IPS-15b (cell line): ENCODE measurements at regions not wholly inside any gene's neighbourhood (a gene's known extent, or its start where the extent isn't known, plus 50 kb on each side); places are given as distances from the start of the nearest gene placed in this dataset.

ENCODE experiments used
- H3K27me3 ChIP-seq: one replicate; pipeline ENCODE4 v1.6.1; 2013; ENCODE audit warnings: low read length; ENCODE audit not compliant: control insufficient read depth, insufficient read depth
- H3K36me3 ChIP-seq: one replicate; pipeline ENCODE4 v1.6.1; 2013; ENCODE audit warnings: low read length; ENCODE audit not compliant: control insufficient read depth, insufficient read depth
- H3K4me1 ChIP-seq: one replicate; pipeline ENCODE4 v1.6.1; 2013; ENCODE audit warnings: mild to moderate bottlenecking, low read length; ENCODE audit not compliant: control insufficient read depth, insufficient read depth
- H3K4me3 ChIP-seq: one replicate; pipeline ENCODE4 v1.5.1; 2013; ENCODE audit warnings: low read depth, low read length
- H3K9ac ChIP-seq: one replicate; pipeline ENCODE4 v1.6.1; 2013; ENCODE audit warnings: low read depth, mild to moderate bottlenecking, low read length
- H3K9me3 ChIP-seq: one replicate; pipeline ENCODE4 v1.6.1; 2013; ENCODE audit warnings: mild to moderate bottlenecking, low read length; ENCODE audit not compliant: control insufficient read depth, insufficient read depth

GRCh38 chr5:155480731-155481131, 467.2 kb downstream of the KIF4B start:
- H3K4me1 ChIP-seq = no peaks in the 10 kb centered on the region

GRCh38 chr5:155481182-155481581, 467.6 kb downstream of the KIF4B start:
- Histone ChIP-seq H3K9me3 (no peaks in the 10 kb centered on the region), H3K9ac (no peak overlapping the region), H3K36me3 (no peaks in the 10 kb centered on the region), H3K4me3 (no peak overlapping the region), H3K4me1 (no peaks in the 10 kb centered on the region), H3K27me3 (no peaks in the 10 kb centered on the region)

More at GRCh38 chr5:155480731-155481131, 467.2 kb downstream of the KIF4B start:
- Histone ChIP-seq H3K27me3 (no peaks in the 10 kb centered on the region), H3K36me3 (no peaks in the 10 kb centered on the region), H3K9ac (no peak overlapping the region), H3K4me3 (no peak overlapping the region), H3K9me3 (no peaks in the 10 kb centered on the region)

GRCh38 chr5:155482428-155482827, 468.9 kb downstream of the KIF4B start:
- Histone ChIP-seq H3K9me3 (no peaks in the 10 kb centered on the region), H3K36me3 (no peaks in the 10 kb centered on the region), H3K4me3 (no peak overlapping the region)

GRCh38 chr5:155485386-155485785, 471.8 kb downstream of the KIF4B start:
- Histone ChIP-seq H3K4me3 (no peak overlapping the region), H3K9ac (no peak overlapping the region), H3K27me3 (no peaks in the 10 kb centered on the region), H3K36me3 (no peaks in the 10 kb centered on the region), H3K4me1 (no peaks in the 10 kb centered on the region), H3K9me3 (no peaks in the 10 kb centered on the region)

More at GRCh38 chr5:155482428-155482827, 468.9 kb downstream of the KIF4B start:
- no peaks in the 10 kb centered on the region for H3K27me3 ChIP-seq
- H3K9ac ChIP-seq = no peak overlapping the region
- H3K4me1 ChIP-seq = no peaks in the 10 kb centered on the region

GRCh38 chr5:155489949-155490348, 476.4 kb downstream of the KIF4B start:
- Histone ChIP-seq H3K27me3 (no peaks in the 10 kb centered on the region), H3K9ac (no peak overlapping the region), H3K4me3 (no peak overlapping the region)

GRCh38 chr5:155492191-155492590, 478.6 kb downstream of the KIF4B start:
- Histone ChIP-seq H3K27me3 (no peaks in the 10 kb centered on the region), H3K4me1 (no peaks in the 10 kb centered on the region), H3K36me3 (no peaks in the 10 kb centered on the region), H3K9me3 (no peaks in the 10 kb centered on the region), H3K4me3 (no peak overlapping the region), H3K9ac (no peak overlapping the region)

More at GRCh38 chr5:155489949-155490348, 476.4 kb downstream of the KIF4B start:
- H3K4me1 ChIP-seq = no peaks in the 10 kb centered on the region
- no peaks in the 10 kb centered on the region for H3K36me3 ChIP-seq
- no peaks in the 10 kb centered on the region for H3K9me3 ChIP-seq

- H3K9me3 ChIP-seq = no peaks in the 10 kb centered on the region
- no peak overlapping the region for H3K9ac ChIP-seq
- H3K4me1 ChIP-seq = no peaks in the 10 kb centered on the region
- no peaks in the 10 kb centered on the region for H3K27me3 ChIP-seq
- no peak overlapping the region for H3K4me3 ChIP-seq
- H3K36me3 ChIP-seq = no peaks in the 10 kb centered on the region
These were observed 491.1 kb downstream of the KIF4B start for GRCh38 chr5:155504606-155505005.

- no peak overlapping the region for H3K9ac ChIP-seq
- no peak overlapping the region for H3K4me3 ChIP-seq
- no peaks in the 10 kb centered on the region for H3K36me3 ChIP-seq
- H3K4me1 ChIP-seq = peaks cover 4% of the 10 kb centered on the region
- no peaks in the 10 kb centered on the region for H3K9me3 ChIP-seq
- no peaks in the 10 kb centered on the region for H3K27me3 ChIP-seq
These were observed 493.8 kb downstream of the KIF4B start for GRCh38 chr5:155507363-155507762.

- Histone ChIP-seq H3K4me1 (peaks cover 11% of the 10 kb centered on the region), H3K4me3 (no peak overlapping the region), H3K36me3 (no peaks in the 10 kb centered on the region), H3K9ac (no peak overlapping the region), H3K9me3 (no peaks in the 10 kb centered on the region), H3K27me3 (no peaks in the 10 kb centered on the region)
These were observed 495.1 kb downstream of the KIF4B start for GRCh38 chr5:155508673-155509072.

GRCh38 chr5:155512329-155512728, 498.8 kb downstream of the KIF4B start:
- Histone ChIP-seq H3K9ac (no peak overlapping the region), H3K36me3 (no peaks in the 10 kb centered on the region), H3K4me1 (peaks cover 11% of the 10 kb centered on the region), H3K9me3 (no peaks in the 10 kb centered on the region), H3K27me3 (no peaks in the 10 kb centered on the region), H3K4me3 (no peak overlapping the region)

GRCh38 chr5:155514105-155514563, 500.6 kb downstream of the KIF4B start:
- Histone ChIP-seq H3K9ac (no peak overlapping the region), H3K9me3 (no peaks in the 10 kb centered on the region), H3K36me3 (no peaks in the 10 kb centered on the region), H3K4me1 (peaks cover 11% of the 10 kb centered on the region), H3K4me3 (no peak overlapping the region), H3K27me3 (no peaks in the 10 kb centered on the region)

- H3K9me3 ChIP-seq = no peaks in the 10 kb centered on the region
- no peaks in the 10 kb centered on the region for H3K4me1 ChIP-seq
- no peak overlapping the region for H3K9ac ChIP-seq
- no peak overlapping the region for H3K4me3 ChIP-seq
- no peaks in the 10 kb centered on the region for H3K27me3 ChIP-seq
- no peaks in the 10 kb centered on the region for H3K36me3 ChIP-seq
These were observed 509.0 kb downstream of the KIF4B start for GRCh38 chr5:155522540-155522939.
